ENCODE measurements at regions not wholly inside any gene's neighbourhood (a gene's known extent, or its start where the extent isn't known, plus 50 kb on each side); places are given as distances from the start of the nearest gene placed in this dataset.

DNA sequence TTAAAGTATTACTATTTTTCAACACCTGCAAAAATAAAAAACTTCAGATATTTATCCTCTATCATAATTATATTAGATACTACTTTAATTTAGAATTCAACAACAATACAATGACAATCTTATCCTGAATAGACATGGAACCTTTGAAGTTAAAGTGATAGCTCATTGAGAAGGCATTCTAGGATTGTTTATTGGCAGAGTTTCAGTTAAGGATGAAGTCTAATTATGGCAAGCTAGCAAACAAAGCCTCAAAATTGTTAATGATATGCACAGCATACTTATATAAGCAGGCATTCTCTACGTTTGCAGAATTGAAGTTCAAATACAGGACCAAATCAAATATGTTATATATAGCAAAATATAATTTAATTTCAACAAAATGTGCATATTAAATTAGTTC is 91.2 kb upstream of the ABI3BP start:
- Histone ChIP-seq H3K4me3 (ENCODE audit: low read depth in 1 of 2, low read length in 2 of 2) (no peak overlapping the region), H3K9me3 (ENCODE audit: low read length) (no peaks in the 10 kb centered on the region), H3K36me3 (ENCODE audit: insufficient read depth, low read length) (no peaks in the 10 kb centered on the region), H3K27me3 (ENCODE audit: control insufficient read depth in 1 of 2, insufficient read depth in 2 of 2, low read length in 2 of 2) (no peaks in the 10 kb centered on the region), H3K9ac (ENCODE audit: low read length) (no peak overlapping the region), H3K27ac (ENCODE audit: low read depth, low read length) (no peak overlapping the region), H3K4me1 (ENCODE audit: insufficient read depth, low read length) (peaks cover 8% of the 10 kb centered on the region)

DNA sequence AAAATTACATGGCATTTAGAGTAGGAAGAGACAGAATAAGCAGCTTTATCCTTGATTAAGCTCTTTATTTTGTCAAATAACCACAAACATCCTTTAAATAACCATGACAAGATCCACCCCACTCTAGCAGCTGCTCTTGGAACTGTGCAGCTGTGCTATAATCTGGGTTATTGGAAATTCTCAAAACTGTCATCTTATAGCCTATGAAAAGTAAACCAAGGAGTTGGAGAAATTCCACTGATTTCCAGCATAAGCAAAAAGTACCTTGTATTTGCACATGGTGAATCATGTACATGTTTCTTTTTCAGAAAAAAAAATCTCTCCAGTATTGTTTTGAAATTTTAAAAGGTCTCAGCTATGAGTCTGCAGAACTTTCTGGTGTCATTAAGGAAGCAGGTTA is 88.8 kb upstream of the ABI3BP start:
- no peak overlapping the region for H3K27ac ChIP-seq (ENCODE audit: low read depth, low read length)
- H3K9me3 ChIP-seq (ENCODE audit: low read length): no peaks in the 10 kb centered on the region
- H3K36me3 ChIP-seq (ENCODE audit: insufficient read depth, low read length): no peaks in the 10 kb centered on the region
- no peaks in the 10 kb centered on the region for H3K27me3 ChIP-seq (ENCODE audit: control insufficient read depth in 1 of 2, insufficient read depth in 2 of 2, low read length in 2 of 2)
- no peak overlapping the region for H3K4me3 ChIP-seq (ENCODE audit: low read depth in 1 of 2, low read length in 2 of 2)
- H3K4me1 ChIP-seq (ENCODE audit: insufficient read depth, low read length): peaks cover 8% of the 10 kb centered on the region
- no peak overlapping the region for H3K9ac ChIP-seq (ENCODE audit: low read length)

DNA sequence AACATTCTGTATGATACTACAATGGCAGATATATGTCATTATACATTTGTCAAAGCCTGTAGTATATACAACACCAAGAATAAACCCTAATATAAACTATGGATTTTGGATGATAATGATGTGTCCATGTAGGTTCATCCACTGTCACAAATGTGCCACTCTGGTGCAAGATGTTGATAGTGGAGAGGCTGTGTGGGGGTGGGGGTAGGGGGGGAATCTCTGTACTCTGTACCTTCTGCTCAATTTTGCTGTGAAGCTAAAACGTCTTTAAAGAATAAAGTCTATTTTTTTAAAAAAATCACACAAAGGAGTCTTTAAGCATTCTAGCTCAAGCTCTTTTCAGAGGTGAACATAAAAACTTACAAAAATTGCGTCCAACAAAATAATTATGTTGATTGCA is 88.2 kb upstream of the ABI3BP start:
- Histone ChIP-seq H3K4me1 (ENCODE audit: insufficient read depth, low read length) (peaks cover 8% of the 10 kb centered on the region), H3K27me3 (ENCODE audit: control insufficient read depth in 1 of 2, insufficient read depth in 2 of 2, low read length in 2 of 2) (no peaks in the 10 kb centered on the region), H3K4me3 (ENCODE audit: low read depth in 1 of 2, low read length in 2 of 2) (no peak overlapping the region), H3K9ac (ENCODE audit: low read length) (no peak overlapping the region), H3K36me3 (ENCODE audit: insufficient read depth, low read length) (no peaks in the 10 kb centered on the region), H3K9me3 (ENCODE audit: low read length) (no peaks in the 10 kb centered on the region), H3K27ac (ENCODE audit: low read depth, low read length) (no peak overlapping the region)

DNA sequence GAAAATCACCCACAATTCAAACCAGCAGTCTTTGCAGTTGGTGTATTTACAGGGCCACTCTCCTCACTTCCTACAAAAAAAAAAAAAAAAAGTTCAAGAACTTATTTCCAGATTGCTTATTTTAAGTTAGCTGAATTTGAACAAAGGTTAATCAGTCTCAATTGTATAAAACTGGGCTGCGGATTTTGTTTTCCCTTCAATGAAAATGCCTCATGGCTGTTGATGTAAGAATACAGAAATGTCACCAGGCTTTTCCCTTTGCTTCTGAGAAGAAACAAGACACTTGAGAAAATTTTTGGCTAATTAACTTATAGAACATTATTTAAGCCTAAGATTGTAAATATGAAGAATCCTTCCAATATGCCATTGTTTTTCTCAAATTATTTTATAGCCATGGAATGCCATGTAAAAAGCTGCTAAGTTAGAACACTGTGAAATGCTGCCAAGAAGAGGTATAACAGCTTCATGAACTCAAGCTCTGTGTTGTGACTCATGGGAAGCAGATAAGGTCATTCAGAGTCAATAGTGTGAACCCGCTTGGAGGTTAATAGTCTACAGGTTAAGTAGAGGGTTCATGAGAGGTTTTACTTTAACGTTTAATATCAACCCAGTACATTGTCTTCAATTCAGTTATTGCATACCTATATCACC is 84.3 kb upstream of the ABI3BP start:
- Histone ChIP-seq H3K4me3 (ENCODE audit: low read depth in 1 of 2, low read length in 2 of 2) (no peak overlapping the region), H3K27me3 (ENCODE audit: control insufficient read depth in 1 of 2, insufficient read depth in 2 of 2, low read length in 2 of 2) (no peaks in the 10 kb centered on the region), H3K27ac (ENCODE audit: low read depth, low read length) (no peak overlapping the region), H3K36me3 (ENCODE audit: insufficient read depth, low read length) (no peaks in the 10 kb centered on the region), H3K4me1 (ENCODE audit: insufficient read depth, low read length) (peaks cover 6% of the 10 kb centered on the region), H3K9me3 (ENCODE audit: low read length) (no peaks in the 10 kb centered on the region), H3K9ac (ENCODE audit: low read length) (no peak overlapping the region)

DNA sequence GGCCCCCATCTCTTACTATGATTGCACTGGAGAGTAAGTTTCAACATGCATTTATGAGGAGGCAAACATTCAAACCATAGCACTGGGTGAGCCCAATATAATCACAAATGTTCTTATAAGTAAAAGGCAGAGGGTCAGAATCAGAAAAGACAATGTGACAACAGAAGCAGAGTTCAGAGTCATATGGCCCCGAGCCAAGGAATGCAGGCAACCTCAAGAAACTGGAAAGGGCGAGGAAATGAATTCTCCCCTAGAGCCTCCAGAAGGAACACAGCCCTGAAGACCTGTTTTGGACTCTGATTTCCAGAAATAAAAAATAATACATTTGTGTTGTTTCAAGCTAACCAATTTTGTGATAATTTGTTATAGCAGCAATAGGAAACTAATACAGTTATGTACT is 81.3 kb upstream of the ABI3BP start:
- no peak overlapping the region for H3K4me3 ChIP-seq (ENCODE audit: low read depth in 1 of 2, low read length in 2 of 2)
- H3K36me3 ChIP-seq (ENCODE audit: insufficient read depth, low read length): no peaks in the 10 kb centered on the region
- no peak overlapping the region for H3K27ac ChIP-seq (ENCODE audit: low read depth, low read length)
- no peaks in the 10 kb centered on the region for H3K27me3 ChIP-seq (ENCODE audit: control insufficient read depth in 1 of 2, insufficient read depth in 2 of 2, low read length in 2 of 2)
- no peaks in the 10 kb centered on the region for H3K9me3 ChIP-seq (ENCODE audit: low read length)
- no peak overlapping the region for H3K9ac ChIP-seq (ENCODE audit: low read length)
- H3K4me1 ChIP-seq (ENCODE audit: insufficient read depth, low read length): peaks cover 10% of the 10 kb centered on the region

DNA sequence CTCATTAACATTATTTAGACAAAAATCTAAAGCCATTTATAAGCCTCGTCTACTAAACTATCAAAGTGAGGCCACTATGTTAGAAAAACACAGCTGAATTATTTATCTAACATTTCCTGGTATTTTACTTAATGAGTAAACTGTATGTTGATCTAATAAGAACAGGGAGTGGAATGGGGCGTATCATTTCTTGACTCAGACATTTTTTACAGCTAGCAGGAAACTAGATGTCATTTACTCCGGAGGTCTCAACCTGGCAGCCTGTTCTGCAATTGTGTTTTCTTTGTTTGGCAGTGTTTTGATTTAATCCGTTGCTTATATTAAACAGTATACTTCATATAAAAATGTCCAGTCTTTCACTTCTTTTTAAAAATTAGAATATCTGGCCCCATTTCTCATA is 79.1 kb upstream of the ABI3BP start:
- H3K27me3 ChIP-seq (ENCODE audit: control insufficient read depth in 1 of 2, insufficient read depth in 2 of 2, low read length in 2 of 2): no peaks in the 10 kb centered on the region
- no peaks in the 10 kb centered on the region for H3K9me3 ChIP-seq (ENCODE audit: low read length)
- no peak overlapping the region for H3K4me3 ChIP-seq (ENCODE audit: low read depth in 1 of 2, low read length in 2 of 2)
- no peaks in the 10 kb centered on the region for H3K36me3 ChIP-seq (ENCODE audit: insufficient read depth, low read length)
- H3K27ac ChIP-seq (ENCODE audit: low read depth, low read length): no peak overlapping the region
- peaks cover 17% of the 10 kb centered on the region for H3K4me1 ChIP-seq (ENCODE audit: insufficient read depth, low read length)
- no peak overlapping the region for H3K9ac ChIP-seq (ENCODE audit: low read length)

DNA sequence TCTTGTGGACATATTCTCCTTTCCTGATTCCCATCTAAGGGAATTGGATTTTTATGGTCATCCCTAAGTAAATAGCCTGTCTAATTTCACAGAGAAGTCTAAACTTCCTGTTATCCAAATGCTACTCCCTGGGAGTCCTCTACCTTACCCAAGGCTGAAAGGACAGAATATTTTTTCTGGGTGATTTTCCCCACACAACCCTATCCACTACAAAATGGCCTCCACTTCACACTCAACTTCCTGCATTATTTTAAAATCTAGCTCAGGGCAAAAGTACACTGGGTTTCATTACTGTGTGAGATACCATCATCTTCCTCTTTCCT is 77.5 kb upstream of the ABI3BP start:
- Histone ChIP-seq H3K9me3 (ENCODE audit: low read length) (no peaks in the 10 kb centered on the region), H3K36me3 (ENCODE audit: insufficient read depth, low read length) (no peaks in the 10 kb centered on the region), H3K9ac (ENCODE audit: low read length) (no peak overlapping the region), H3K27ac (ENCODE audit: low read depth, low read length) (no peak overlapping the region), H3K4me1 (ENCODE audit: insufficient read depth, low read length) (peaks cover 30% of the 10 kb centered on the region), H3K4me3 (ENCODE audit: low read depth in 1 of 2, low read length in 2 of 2) (no peak overlapping the region), H3K27me3 (ENCODE audit: control insufficient read depth in 1 of 2, insufficient read depth in 2 of 2, low read length in 2 of 2) (no peaks in the 10 kb centered on the region)

DNA sequence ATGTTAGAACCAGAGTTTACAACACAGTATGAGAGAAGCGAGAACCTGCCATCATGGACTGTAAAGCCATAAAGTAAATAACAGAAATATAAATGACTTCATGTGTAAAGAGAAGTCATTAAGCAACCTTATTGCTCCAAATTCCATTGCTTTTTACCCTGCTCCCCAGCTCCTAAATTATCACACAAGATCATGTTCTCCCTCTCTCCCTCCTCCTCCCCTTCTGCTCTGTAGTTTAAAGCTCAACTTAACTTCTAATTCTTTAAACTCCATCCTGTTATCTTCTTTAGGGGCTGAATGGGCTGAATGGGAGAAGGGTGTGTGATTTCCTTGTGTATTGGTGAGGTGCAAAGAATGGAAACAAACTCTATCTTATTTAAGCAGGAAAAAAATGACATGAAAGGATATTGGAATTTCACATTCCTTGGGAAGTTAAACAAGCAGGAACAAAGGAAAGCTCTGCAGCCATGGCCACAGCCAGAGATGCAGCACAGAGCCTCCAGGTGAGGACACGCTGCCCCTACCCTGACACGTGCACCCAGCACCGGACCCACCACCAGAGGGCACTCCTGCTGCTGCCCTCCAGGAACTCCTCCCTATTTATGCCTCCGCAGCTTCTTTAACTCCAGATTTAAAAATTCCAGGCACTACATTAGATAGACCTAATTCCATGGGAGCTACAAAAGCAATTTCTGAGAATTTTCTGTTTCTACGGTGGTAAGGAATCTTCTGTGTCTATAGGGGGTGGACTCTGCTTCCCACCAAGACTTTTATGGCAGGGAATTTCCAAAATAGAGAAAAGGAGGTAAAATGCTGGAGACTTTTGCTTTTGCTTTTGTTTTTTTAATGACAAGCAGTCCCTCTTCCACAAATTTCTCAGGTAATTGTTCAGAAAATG is 76.9 kb upstream of the ABI3BP start:
- no peaks in the 10 kb centered on the region for H3K27me3 ChIP-seq (ENCODE audit: control insufficient read depth in 1 of 2, insufficient read depth in 2 of 2, low read length in 2 of 2)

DNA sequence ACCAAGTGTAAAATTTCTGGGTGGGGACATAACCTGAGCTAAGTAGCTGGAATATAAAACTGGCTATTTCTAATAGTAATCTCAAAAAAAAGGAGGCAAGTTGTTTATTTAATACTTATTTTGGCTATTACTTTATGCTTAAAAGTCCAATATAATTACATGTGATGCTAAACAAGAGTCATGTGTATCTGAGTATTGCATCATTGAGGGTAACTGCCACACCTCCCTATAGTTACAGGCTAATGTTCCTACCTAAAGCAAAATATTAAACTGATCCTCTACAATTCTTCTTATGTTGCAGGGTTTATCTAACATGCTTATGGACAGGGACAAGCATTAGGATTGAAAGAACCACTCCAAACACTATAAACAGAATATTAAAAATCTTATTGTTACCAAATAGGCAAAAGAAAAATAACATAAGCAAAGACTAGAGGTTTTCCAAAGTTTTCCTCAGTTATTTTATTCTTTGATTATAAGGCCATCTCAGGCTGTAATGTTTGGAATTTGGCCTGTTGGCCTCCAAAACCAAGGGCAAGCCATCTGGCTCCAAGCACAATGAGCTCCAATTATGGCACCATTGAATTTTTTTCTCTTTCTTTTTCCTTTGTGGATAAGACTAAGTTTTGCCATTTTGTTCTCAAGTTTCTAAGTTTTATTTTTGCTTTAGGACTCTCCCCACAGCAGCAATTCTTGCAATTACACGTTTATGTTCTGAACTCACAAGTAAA is 75.8 kb upstream of the ABI3BP start:
- no peaks in the 10 kb centered on the region for H3K9me3 ChIP-seq (ENCODE audit: low read length)
- no peak overlapping the region for H3K4me3 ChIP-seq (ENCODE audit: low read depth in 1 of 2, low read length in 2 of 2)
- H3K36me3 ChIP-seq (ENCODE audit: insufficient read depth, low read length): no peaks in the 10 kb centered on the region
- H3K27me3 ChIP-seq (ENCODE audit: control insufficient read depth in 1 of 2, insufficient read depth in 2 of 2, low read length in 2 of 2): no peaks in the 10 kb centered on the region
- no peak overlapping the region for H3K9ac ChIP-seq (ENCODE audit: low read length)
- peaks cover 37% of the 10 kb centered on the region for H3K4me1 ChIP-seq (ENCODE audit: insufficient read depth, low read length)
- no peak overlapping the region for H3K27ac ChIP-seq (ENCODE audit: low read depth, low read length)

More for the DNA sequence above, 76.9 kb upstream of the ABI3BP start:
- H3K36me3 ChIP-seq (ENCODE audit: insufficient read depth, low read length): no peaks in the 10 kb centered on the region
- H3K27ac ChIP-seq (ENCODE audit: low read depth, low read length): no peak overlapping the region
- H3K4me3 ChIP-seq (ENCODE audit: low read depth in 1 of 2, low read length in 2 of 2): no peak overlapping the region
- H3K4me1 ChIP-seq (ENCODE audit: insufficient read depth, low read length): peaks cover 33% of the 10 kb centered on the region
- H3K9me3 ChIP-seq (ENCODE audit: low read length): no peaks in the 10 kb centered on the region
- no peak overlapping the region for H3K9ac ChIP-seq (ENCODE audit: low read length)

DNA sequence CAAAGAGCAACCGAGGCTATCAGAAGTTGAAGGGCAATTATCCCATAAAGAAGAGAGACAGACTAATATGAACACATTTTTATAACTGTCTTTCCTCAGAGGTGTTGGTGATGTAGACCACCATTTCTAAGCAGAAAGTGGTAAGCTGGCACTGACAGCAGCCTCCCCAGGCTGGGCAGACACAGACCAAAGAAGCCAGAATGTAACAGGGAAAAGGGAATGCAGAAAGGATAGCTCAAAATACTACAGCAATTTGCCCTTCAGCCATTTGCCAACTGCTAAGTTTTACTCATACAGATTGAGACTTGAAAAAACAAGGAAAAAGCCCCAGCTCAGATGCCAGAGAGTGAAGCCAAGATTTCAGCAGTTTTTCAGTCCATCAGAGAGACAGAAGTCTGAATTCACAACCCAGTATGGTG is 73.5 kb upstream of the ABI3BP start:
- no peaks in the 10 kb centered on the region for H3K36me3 ChIP-seq (ENCODE audit: insufficient read depth, low read length)
- peaks cover 37% of the 10 kb centered on the region for H3K4me1 ChIP-seq (ENCODE audit: insufficient read depth, low read length)
- no peak overlapping the region for H3K4me3 ChIP-seq (ENCODE audit: low read depth in 1 of 2, low read length in 2 of 2)
- no peak overlapping the region for H3K9ac ChIP-seq (ENCODE audit: low read length)
- H3K9me3 ChIP-seq (ENCODE audit: low read length): no peaks in the 10 kb centered on the region
- H3K27me3 ChIP-seq (ENCODE audit: control insufficient read depth in 1 of 2, insufficient read depth in 2 of 2, low read length in 2 of 2): no peaks in the 10 kb centered on the region
- no peak overlapping the region for H3K27ac ChIP-seq (ENCODE audit: low read depth, low read length)

DNA sequence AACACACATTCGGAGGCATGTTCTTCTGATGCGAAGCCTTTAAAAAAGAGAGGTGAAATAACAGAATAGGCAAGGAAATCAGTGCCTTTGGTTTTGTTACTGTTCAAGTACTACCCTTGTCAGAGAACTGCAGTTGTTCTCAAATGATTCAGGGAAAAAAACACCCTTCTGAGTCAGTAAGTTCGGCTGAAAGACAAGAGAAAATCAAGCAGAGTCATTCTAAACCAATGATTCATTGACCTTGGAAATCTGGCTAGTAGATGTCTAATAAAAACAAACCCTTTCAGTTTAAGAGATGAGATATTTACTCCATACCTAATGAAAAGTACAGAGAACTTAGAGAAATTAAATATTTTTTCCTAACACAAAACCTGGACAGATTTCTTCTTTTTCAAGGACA is 72.7 kb upstream of the ABI3BP start:
- no peaks in the 10 kb centered on the region for H3K36me3 ChIP-seq (ENCODE audit: insufficient read depth, low read length)
- no peaks in the 10 kb centered on the region for H3K27me3 ChIP-seq (ENCODE audit: control insufficient read depth in 1 of 2, insufficient read depth in 2 of 2, low read length in 2 of 2)
- peaks cover 37% of the 10 kb centered on the region for H3K4me1 ChIP-seq (ENCODE audit: insufficient read depth, low read length)
- no peaks in the 10 kb centered on the region for H3K9me3 ChIP-seq (ENCODE audit: low read length)
- no peak overlapping the region for H3K4me3 ChIP-seq (ENCODE audit: low read depth in 1 of 2, low read length in 2 of 2)
- no peak overlapping the region for H3K9ac ChIP-seq (ENCODE audit: low read length)
- H3K27ac ChIP-seq (ENCODE audit: low read depth, low read length): no peak overlapping the region

Measured in muscle layer of colon (tissue), 2 donors.